Kidney epithelial cell (primary cell): ENCODE measurements at regions not wholly inside any gene's neighbourhood (a gene's known extent, or its start where the extent isn't known, plus 50 kb on each side); places are given as distances from the start of the nearest gene placed in this dataset.

Source experiments
- DNase-seq: peaks from one replicate; pipeline ENCODE4 v3.0.0-alpha.2; 2010; ENCODE audit warnings: low read depth
- H3K27me3 ChIP-seq: 2 replicates; pipeline ENCODE4 v1.6.0; 2011; ENCODE audit warnings: low read length; ENCODE audit not compliant: control insufficient read depth, insufficient read depth
- H3K36me3 ChIP-seq: 2 replicates; pipeline ENCODE4 v1.5.1; 2011; ENCODE audit warnings: low read length; ENCODE audit not compliant: control insufficient read depth, insufficient read depth
- H3K4me3 ChIP-seq: 2 replicates; pipeline ENCODE4 v1.5.1; 2011; ENCODE audit warnings: low read depth, mild to moderate bottlenecking, control low read depth, low read length
- TF ChIP-seq, protein P1 (sequence below): IDR thresholded peaks from 2 replicates; pipeline ENCODE4 v1.5.1; 2011; ENCODE audit warnings: mild to moderate bottlenecking, moderate library complexity, low read length, control low read depth, inconsistent platforms; ENCODE audit not compliant: insufficient read depth, poor library complexity, severe bottlenecking

DNA sequence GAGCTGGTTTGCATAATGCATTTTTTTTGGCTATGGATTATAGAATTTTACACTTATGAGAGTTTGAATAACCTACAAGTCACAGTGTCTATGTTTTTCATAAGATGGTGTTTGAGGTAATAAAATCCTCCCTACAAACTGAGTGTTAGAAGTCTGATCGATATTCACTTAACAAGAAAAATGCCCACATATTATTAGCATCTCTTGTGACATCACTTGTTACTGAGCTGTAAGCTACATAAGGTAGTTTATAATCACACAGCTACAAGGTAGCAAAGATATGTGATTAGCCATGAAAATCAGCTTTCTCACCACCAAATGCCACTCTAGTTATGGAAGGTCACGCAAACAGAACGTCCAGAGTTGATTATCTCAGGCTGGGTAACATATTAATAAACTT lies 669.6 kb downstream of the PCDH18 start:
- Histone ChIP-seq H3K36me3 (no peaks in the 10 kb centered on the region), H3K27me3 (no peaks in the 10 kb centered on the region), H3K4me3 (no peak overlapping the region)
- TF ChIP-seq, protein P1, sequence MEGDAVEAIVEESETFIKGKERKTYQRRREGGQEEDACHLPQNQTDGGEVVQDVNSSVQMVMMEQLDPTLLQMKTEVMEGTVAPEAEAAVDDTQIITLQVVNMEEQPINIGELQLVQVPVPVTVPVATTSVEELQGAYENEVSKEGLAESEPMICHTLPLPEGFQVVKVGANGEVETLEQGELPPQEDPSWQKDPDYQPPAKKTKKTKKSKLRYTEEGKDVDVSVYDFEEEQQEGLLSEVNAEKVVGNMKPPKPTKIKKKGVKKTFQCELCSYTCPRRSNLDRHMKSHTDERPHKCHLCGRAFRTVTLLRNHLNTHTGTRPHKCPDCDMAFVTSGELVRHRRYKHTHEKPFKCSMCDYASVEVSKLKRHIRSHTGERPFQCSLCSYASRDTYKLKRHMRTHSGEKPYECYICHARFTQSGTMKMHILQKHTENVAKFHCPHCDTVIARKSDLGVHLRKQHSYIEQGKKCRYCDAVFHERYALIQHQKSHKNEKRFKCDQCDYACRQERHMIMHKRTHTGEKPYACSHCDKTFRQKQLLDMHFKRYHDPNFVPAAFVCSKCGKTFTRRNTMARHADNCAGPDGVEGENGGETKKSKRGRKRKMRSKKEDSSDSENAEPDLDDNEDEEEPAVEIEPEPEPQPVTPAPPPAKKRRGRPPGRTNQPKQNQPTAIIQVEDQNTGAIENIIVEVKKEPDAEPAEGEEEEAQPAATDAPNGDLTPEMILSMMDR = no peak
- DNase-seq = no peak

DNA sequence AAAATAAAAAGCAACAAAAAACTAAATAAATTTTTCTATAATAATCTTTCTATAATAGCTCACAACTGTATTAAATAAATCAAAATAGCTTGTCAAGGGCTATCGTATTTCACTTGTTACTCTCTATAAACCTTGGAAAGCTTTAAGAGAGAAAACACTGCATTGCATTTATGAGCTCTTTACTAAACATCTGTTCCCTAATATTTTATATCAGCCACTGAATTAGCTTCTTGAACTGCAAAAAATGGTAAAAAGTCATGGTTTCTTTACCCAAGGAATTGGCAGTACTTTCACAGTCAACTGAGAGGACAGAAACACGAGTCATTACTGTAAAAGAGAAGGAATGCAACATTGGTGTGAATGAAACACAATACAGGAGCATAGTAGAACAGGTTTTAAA lies 671.2 kb downstream of the PCDH18 start:
- H3K4me3 ChIP-seq = no peak overlapping the region
- H3K36me3 ChIP-seq = no peaks in the 10 kb centered on the region
- no peaks in the 10 kb centered on the region for H3K27me3 ChIP-seq
- TF ChIP-seq, protein P1 = no peak
- DNase-seq = no peak

DNA sequence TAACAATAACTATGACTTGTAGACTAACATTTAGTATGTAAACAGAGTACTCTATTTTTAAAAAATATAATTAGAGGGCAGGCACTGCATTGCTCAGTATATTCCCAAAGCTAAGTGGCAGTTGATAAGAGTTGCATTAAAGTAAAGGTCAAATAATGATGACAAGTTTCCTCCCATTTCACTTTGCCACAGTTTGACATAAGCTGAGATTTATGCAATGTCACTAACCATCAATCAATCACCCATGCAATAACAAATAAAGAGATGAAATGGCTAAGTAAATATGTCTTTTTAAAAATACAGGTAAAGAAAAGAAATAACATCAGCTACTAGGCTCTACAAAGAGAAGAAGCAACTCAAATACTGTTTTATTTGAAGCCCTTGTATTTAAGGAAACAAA lies 673.4 kb downstream of the PCDH18 start:
- Histone ChIP-seq H3K27me3 (no peaks in the 10 kb centered on the region), H3K36me3 (no peaks in the 10 kb centered on the region), H3K4me3 (no peak overlapping the region)
- DNase-seq = no peak
- TF ChIP-seq, protein P1 = no peak

DNA sequence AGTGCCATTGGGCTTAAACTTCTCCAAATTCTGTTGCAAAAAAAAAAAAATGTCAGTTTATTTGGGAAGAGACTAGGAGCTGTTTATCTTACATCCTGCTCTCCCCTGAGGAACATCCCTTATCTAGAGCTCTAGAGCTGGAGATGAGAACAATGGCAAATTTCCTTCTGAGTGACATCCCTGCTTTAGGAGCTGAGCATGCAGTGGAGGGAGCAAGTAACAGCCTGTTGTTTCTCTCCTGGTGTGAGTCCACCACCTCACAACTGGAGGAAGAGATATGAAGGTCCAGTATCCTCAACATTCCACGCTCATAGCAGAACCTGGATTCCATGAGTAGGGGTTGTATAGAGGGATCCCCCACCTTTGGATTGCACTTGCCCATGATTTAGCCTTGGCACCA lies 676.4 kb downstream of the PCDH18 start:
- DNase-seq = no peak
- TF ChIP-seq, protein P1 = no peak

DNA sequence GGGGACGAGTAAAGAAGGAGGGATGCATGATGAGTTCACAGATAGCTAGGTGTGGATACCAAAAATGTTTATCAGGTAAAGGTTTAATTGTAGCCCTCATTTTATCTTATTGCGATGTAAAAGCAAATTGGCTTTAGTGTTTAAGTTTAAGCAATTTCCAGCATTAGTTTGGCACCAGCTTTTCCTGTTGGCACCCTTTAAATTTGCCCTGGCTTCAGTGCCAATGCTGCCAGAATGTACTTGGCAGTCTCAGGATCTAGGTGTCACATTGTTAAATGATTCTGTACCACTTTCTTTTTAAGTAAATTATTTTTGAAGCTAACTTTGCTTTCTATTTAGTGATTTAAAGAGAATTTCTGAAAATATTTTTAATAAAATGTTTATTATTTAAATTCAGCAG lies 681.8 kb downstream of the PCDH18 start:
- TF ChIP-seq, protein P1 = no peak
- Histone ChIP-seq H3K36me3 (no peaks in the 10 kb centered on the region), H3K4me3 (no peak overlapping the region), H3K27me3 (no peaks in the 10 kb centered on the region)
- DNase-seq = no peak

More for the DNA sequence above, 676.4 kb downstream of the PCDH18 start:
- Histone ChIP-seq H3K27me3 (no peaks in the 10 kb centered on the region), H3K36me3 (no peaks in the 10 kb centered on the region), H3K4me3 (no peak overlapping the region)

DNA sequence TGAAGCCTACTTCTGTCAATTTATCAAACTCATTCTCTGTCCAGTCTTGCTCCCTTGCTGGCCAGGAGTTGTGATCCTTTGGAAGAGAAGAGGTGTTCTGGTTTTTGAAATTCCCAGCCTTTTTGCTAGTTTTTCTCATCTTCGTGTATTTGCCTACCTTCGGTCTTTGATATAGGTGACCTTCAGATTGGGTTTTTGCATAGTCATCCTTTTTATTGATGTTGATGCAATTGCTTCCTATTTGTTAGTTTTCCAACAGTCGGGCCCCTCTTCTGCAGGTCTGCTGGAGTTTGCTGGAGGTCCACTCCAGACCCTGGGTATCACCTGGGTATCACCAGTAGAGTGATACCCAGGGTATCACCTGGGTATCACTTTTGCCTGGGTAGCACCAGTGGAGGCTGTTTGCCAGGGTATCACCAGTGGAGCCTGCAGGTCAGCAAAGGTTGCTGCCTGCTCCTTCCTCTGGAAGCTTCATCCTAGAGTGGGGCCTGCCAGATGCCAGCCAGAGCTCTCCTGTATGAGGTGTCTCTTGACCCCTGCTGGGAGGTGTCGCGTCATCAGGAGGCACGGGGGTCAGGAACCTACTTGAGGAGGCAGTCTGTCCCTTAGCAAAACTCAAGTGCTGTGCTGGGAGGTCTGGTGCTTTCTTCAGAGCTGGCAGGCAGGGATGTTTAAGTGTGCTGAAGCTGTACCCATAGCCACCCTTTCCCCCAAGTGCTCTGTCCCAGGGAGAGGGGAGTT lies 684.2 kb downstream of the PCDH18 start:
- Histone ChIP-seq H3K4me3 (no peak overlapping the region), H3K36me3 (no peaks in the 10 kb centered on the region), H3K27me3 (no peaks in the 10 kb centered on the region)
- TF ChIP-seq, protein P1 = no peak
- no peak for DNase-seq
